Stimulated activated CD4-positive, alpha-beta T cell treated with anti-CD3 and anti-CD28 coated beads, TNF-alpha, amount 100 ng/mL, for 48 hours (primary cell): ENCODE measurements at regions not wholly inside any gene's neighbourhood (a gene's known extent, or its start where the extent isn't known, plus 50 kb on each side); places are given as distances from the start of the nearest gene placed in this dataset.
"Not testable (repeated sequence)": the region's sequence is repeated elsewhere in the genome, so short reads cannot be mapped to it uniquely, and the experiment has no call there.

Experiments
- DNase-seq, 3 donors: peaks; one replicate each; pipeline ENCODE4 v3.0.0-alpha.2; 2020; ENCODE audit warnings: low read depth in 3 of 3

DNA sequence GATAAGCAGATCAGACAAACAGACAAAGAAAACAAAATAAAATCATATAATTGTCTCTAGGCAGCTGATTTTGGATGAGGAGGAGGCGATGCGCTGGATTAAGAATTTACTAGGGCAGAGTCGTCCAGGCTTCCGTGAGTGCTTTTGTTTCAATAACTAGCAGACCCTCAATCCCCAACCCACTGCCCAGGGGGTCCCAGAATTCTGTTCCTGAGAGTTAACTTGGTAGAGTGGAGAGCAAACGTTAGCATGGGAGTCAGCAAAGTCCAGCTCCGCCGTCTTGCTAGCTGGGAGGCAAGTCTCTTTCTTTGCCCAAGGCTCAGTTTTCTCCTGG is 95.5 kb upstream of the TBX5 start:
- DNase-seq, result no peak

DNA sequence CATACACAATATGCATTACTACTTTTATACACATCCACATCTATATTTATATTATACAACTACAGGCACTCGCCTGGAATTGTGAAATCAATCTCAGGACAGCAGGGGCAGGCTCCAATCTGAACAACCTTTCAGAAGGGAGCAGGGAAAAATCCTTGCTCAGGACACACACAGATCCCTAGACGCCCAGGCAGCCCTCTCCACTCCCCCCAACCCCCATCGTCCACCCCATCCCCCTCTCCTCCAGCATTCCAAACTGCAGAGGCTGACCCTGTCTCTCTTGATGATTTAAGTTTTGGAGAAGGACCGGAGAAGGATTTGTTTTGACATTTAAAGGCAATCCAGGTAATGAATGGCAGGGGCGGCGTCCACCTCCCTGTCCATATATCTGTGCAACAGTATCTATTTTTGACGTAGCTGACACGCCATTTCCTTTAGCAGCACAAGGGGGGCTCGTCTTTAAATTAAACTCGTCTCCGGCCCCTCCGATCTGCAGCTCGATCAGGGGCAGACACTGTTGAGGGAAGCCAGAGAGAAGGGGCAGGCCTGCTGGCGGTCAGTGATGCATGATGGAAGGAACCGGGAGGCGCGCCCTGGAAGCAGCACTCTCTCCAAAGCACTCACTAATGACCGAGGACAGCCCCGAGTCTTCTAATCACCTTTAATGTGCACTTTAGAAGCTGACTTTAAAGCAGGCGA is 95.0 kb upstream of the TBX5 start:
- no peak for DNase-seq

DNA sequence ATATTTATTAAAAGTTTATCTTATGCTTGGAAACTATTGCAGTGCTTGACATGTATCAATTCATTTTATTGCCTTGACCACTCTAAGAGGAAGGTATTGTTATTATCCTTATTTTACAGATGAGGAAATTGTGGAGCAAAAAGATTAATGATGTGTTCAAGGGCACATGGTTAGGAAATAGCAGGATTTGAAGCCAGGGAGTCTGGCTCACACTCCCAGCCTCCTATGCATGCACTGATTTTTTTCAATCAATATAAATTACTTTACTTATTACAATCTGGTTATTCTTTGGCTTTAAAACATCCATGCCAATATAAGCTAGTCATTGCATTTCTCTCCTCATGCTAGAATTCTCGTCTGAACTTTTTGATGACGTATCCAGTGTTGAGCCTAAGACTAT is 94.2 kb upstream of the TBX5 start:
- DNase-seq, result no peak

DNA sequence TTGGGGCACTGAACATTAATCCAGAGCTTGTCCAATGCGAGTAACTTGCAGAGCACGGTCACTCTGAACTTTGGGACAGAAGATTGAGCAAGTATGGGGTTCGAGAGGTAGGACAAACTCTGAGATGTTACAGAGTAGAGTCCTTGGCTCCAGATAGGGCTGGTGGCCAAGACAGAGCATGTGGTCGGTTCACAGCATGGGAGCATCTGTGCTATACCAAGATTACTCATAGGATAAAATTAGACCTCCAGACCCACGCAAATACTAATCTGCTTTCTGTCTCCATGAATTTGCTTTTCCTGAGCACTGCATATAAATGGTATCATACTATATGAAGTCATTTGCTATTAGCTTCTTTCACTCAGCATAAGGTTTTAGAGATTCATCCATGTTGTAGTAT is 93.4 kb upstream of the TBX5 start:
- no peak for DNase-seq

DNA sequence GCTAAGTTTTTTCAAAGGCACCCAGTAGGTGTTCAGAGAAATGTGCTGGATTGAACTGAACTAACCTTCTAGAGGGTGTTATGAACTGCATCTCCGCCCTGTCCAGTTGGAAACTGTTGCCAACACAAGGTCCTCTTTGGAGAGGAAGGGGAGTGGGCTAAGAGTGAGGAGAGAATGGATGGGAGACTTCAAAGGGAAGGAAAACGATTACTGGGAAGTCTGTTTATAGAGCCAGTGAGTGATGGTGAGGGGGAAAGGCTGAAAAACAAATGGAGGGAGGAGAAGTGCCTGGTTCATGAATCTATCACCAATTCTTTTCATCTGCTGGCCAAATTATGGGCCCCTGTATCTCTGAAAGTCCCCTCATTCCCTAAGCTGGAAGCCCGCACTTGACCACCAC is 86.0 kb upstream of the TBX5 start:
- DNase-seq, result no peak

DNA sequence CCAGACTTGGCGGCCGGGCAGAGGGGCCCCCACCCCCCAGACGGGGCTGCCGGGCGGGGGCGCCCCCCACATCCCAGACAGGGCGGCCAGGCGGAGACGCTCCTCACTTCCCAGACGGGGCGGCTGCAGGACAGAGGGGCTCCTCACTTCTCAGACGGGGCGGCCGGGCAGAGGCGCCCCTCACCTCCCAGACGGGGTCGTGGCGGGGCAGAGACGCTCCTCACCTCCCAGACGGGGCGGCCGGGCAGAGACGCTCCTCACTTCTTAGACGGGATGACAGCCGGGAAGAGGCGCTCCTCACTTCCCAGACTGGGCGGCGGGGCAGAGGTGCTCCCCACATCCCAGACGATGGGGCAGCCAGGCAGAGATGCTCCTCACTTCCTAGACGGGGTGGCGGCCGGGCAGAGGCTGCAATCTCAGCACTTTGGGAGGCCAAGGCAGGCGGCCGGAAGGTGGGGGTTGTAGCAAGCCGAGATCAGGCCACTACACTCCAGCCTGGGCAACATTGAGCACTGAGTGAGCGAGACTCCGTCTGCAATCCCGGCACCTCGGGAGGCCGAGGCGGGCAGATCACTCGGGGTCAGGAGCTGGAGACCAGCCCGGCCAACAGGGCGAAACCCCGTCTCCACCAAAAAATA is 79.0 kb upstream of the TBX5 start:
- not testable (repeated sequence) for DNase-seq

DNA sequence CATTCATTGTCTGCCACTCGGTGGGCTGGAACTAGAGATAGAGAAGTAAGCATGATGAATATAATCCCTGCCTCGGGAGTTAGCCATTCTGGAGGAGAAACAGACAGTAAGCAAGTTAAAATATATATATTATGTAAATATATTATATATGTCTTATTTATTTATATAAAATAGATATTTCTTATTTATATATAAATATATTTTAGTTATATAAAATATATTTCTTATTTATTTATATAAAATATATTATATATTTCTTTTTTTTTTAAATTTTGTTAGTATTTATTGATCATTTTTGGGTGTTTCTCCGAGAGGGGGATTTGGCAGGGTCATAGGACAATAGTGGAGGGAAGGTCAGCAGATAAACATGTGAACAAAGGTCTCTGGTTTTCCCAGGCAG is 78.1 kb upstream of the TBX5 start:
- no peak for DNase-seq

DNA sequence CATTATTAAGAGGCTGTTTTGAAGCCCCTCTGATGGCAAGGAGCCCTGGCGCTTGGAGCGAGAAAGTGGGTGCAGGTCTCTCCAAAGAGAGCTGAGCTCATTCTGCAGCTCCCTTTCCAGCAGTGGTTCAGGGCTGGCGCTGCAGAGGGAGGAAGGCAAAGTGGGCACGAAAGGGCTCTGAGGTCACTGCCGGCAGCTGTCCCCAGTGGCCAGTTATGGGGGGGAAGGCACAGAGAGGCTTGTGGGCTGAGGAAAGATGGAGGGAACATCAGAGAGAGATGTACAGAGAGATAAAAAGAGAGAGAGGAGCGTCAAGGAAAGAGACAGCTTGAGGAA is 75.2 kb upstream of the TBX5 start:
- DNase-seq, result no peak

DNA sequence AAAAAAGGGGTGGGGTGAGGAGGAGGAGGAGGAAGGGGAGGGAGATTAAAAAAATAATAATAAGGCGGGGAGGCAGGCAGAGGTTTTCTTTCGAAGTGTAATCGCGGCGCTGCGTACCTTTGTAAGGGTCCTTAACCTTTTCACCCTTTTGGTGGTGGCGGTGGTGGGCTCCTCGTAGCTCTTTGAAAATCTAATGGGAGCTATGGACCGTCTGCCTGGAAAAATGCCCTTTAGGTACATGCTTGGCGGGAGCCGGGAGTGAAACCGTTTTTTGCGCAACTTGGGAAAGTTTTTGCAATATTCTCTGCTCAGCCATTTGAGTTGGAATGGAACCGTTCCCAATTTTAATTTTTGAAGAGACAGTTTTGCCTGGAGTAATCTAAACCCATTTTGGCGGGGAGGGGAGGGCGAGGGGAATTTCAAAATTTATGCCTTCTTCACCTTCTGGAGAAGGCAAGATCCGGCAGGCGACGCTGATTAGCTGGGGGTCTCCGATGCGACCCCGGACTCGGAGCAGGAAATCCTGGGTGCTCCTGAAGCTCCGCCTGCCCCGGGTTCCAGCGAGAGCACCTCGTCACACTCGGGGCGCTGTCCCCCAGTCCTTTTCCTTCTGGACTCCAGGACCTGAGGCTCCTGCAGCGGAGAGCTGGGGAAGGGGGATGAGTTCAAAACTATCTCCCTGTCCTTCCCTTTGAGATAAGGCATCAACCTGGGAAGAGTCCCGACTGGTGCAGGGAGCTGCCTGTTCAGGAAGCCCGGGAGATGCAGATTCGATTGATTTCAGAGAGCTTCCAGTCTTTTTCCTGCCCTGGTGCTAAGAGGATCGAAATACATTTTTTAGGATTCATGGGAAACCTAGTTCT is 74.6 kb upstream of the TBX5 start:
- no peak for DNase-seq

DNA sequence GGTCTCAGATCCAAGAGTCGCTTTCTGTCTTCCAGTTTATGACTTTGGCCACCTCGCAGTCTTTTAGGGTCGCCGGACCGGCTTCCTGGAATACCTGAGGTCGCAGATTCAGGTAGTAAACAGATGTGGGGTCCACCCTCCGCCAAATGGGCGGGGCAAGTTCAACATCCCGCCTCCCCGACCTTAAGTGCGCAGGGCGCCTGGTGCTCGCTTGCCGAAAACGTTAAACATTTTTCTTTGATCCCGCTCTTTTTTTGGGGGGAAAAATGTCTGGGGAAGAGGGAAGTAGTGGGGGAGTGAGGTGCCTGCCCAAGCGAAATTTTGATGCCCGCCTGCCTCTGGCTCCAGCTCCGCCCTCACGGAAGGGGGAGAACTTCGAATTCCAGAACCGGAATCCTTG is 73.9 kb upstream of the TBX5 start:
- DNase-seq, result no peak

DNA sequence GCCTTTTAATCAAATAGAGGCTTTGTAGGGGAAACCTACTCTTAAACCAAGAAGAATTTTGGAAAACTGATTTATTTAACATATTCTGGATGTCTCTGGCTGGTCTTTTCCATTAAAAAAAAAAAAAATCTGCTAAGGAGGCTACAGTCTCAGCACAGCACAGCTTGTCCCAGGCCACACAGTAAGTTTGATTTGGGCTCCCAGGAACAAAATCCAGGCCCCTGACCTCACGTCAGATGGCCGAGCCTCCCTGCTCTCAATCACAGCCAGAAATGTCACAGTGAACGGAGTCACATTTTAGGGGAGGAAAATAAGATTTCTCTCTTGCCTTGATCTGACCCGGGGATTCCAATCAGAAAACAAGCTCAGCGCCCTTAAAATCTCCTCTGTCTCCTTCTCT is 72.9 kb upstream of the TBX5 start:
- no peak for DNase-seq

DNA sequence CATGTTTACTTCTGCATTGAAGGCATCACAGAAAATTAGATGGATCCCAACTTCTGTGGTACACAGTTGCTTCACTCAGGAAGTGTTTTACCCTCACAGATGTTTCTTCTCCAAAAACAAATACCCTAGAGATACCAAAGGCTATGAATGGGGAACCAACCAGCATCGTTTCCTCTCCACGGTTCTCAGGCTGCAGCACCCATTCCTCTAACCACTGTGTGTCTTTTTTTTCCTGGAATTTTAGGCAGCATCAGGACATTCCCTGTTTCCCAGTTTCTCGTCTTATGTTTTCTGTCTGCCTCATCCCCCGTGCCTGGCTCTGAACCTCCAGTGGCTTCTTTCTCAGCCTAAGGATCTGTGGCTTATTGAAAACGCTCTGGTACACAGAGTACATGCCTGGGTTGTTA is 72.0 kb upstream of the TBX5 start:
- DNase-seq, result no peak

DNA sequence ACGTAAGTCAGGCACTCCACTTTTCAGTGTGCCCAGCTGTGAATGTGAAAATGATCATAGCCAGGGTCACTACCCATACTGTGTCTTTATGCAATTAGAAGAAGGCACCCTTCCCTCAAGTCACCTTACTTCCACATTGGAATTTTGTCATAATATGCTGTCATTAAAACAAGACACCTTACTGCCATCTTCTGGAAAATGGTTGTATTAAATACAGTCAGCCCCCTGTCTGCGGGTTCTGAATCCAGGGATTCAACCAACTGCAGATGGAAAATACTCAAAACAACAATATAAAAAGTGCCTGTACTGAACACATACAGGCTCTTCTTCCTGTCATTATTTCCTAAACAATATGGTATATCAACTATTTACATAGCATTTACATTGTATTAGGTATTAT is 70.2 kb upstream of the TBX5 start:
- DNase-seq, result no peak

DNA sequence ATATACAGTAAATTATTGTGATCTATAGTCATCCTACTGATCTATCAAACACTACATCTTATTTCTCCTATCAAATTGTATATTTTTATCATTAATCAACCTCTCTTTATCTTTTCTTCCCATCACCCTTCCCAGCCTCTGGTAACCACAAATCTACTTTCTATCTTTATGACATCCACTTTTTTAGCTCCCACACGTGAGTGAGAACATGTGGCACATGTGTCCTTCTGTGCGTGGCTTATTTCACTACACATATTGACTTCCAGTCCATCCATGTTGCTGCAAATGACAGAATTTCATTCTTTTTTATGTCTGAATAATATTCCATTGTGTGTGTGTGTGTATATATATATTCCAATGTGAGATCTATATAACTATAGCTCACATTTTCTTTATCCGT is 67.8 kb upstream of the TBX5 start:
- DNase-seq, result no peak

DNA sequence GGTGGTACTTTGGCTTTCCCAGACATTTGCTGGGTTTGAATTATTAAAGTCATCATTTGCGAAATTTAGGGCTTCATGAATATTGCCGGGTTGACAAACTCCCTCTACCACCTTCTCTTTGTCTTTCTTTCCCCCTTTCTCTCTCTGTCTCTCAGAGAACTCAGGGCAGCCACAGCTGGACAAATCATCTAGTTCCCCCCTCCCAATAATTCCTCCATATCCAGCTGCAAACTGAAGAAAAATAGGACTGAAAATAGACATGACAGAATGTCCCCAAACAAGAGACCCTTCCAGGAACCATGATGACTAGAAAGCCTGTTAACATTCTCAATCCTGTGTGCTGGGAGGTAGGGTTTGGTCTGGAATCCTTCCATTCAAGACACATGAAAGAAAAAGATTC is 67.1 kb upstream of the TBX5 start:
- no peak for DNase-seq

DNA sequence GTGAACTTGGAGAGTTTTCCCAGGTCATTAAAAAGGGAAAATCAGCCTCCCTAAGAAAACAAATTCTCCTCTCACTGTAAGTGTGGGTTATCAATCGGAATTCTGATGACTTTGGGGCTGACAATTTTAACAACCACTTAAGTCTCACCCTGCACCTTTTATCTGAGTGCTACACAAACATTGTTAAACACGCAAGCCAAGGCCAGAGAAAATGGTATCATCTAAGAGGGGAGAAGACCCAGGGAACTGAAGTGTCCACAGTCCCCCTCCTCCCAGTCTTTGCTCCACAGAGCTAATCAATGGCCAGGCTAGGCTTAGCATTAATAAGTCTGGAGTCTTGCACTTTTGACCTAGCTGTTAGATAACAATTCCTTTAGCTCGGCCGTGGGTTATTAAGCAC is 51.7 kb upstream of the TBX5 start:
- DNase-seq, result no peak
